Colonic mucosa (tissue), 4 donors: ENCODE measurements at regions not wholly inside any gene's neighbourhood (a gene's known extent, or its start where the extent isn't known, plus 50 kb on each side); places are given as distances from the start of the nearest gene placed in this dataset.
"Not testable (repeated sequence)": the region's sequence is repeated elsewhere in the genome, so short reads cannot be mapped to it uniquely, and the experiment has no call there.

Source experiments
- DNase-seq: peaks from one replicate; pipeline ENCODE4 v3.0.0-alpha.2; 2020
- H3K27ac ChIP-seq: fragments of 200-600 bp; one replicate; pipeline ENCODE4 v1.8.0; 2021
- H3K27me3 ChIP-seq: fragments of 200-600 bp; one replicate; pipeline ENCODE4 v1.8.0; 2021
- H3K36me3 ChIP-seq: fragments of 200-600 bp; one replicate; pipeline ENCODE4 v1.8.0; 2021
- H3K4me1 ChIP-seq: fragments of 200-600 bp; one replicate; pipeline ENCODE4 v1.8.0; 2021; ENCODE audit warnings: mild to moderate bottlenecking
- H3K4me3 ChIP-seq: fragments of 200-600 bp; one replicate; pipeline ENCODE4 v1.8.0; 2021
- H3K9ac ChIP-seq, 2 donors: one replicate each; pipeline ENCODE4 v1.7.0; 2013; ENCODE audit warnings: control low read depth in 2 of 2, low read depth in 2 of 2, low read length in 2 of 2
- H3K9me3 ChIP-seq: fragments of 200-600 bp; one replicate; pipeline ENCODE4 v1.8.0; 2021
- intact Hi-C: fragments of 100-400 bp; cut with DNase I; formaldehyde crosslinking; loops from one replicate; pipeline ENCODE4 v1.14.1; 2022
- TF ChIP-seq, protein P1 (sequence below): fragments of 200-600 bp; IDR thresholded peaks from one replicate; pipeline ENCODE4 v1.8.0; 2022; ENCODE audit warnings: antibody characterized with exemption, mild to moderate bottlenecking
- donor health status: healthy.
- donor health status: DM: no; HTN: no; CAD: no.
- donor health status: DM: no; HTN: no; CAD: no.

DNA sequence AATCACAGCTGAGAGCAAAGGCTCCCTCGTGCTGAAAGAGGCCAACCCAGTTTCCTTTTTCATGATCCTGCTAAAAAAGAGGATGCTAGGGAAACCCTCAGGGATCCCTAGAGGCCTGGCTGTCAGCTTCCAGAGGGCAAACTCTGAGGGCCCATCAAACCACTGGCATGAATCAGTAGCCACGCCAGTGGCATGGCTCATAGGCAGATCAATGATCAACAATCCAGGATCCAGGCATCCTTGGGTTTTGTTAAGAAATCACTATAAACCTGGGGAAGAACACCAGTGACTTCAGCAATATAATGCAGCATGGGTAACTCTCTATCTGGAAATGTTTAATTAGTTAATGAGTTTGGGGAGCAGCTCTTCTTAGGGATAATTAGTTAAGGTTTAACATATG lies 286.5 kb downstream of the C1D start:
- Histone ChIP-seq H3K27ac (no peak overlapping the region), H3K9ac (no peak overlapping the region), H3K4me1 (no peaks in the 10 kb centered on the region), H3K9me3 (no peaks in the 10 kb centered on the region), H3K4me3 (no peak overlapping the region), H3K36me3 (no peaks in the 10 kb centered on the region), H3K27me3 (no peaks in the 10 kb centered on the region)
- DNase-seq: no peak
- TF ChIP-seq, protein P1, sequence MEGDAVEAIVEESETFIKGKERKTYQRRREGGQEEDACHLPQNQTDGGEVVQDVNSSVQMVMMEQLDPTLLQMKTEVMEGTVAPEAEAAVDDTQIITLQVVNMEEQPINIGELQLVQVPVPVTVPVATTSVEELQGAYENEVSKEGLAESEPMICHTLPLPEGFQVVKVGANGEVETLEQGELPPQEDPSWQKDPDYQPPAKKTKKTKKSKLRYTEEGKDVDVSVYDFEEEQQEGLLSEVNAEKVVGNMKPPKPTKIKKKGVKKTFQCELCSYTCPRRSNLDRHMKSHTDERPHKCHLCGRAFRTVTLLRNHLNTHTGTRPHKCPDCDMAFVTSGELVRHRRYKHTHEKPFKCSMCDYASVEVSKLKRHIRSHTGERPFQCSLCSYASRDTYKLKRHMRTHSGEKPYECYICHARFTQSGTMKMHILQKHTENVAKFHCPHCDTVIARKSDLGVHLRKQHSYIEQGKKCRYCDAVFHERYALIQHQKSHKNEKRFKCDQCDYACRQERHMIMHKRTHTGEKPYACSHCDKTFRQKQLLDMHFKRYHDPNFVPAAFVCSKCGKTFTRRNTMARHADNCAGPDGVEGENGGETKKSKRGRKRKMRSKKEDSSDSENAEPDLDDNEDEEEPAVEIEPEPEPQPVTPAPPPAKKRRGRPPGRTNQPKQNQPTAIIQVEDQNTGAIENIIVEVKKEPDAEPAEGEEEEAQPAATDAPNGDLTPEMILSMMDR: no peak
- intact Hi-C loops: no loop called here

DNA sequence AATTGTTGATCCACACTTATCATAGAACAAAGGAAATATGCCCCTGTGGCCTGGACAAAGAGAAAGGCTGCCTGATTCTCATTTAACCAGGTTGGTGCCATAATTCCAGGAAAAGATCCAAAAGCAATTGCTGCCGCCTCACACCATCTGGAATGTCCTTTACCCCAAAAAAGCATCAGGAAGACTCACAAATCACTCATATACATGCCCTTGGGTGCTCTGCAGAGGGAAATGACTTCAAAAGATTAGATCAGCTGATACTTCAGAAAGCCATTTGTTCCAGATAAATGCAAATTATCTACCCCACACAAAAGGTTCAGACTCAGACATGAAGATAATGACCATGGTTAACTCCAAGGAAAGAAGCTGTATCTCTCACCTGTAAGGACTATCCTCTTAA lies 285.8 kb downstream of the C1D start:
- Histone ChIP-seq H3K4me3 (no peak overlapping the region), H3K9me3 (no peaks in the 10 kb centered on the region), H3K4me1 (no peaks in the 10 kb centered on the region), H3K27ac (no peak overlapping the region), H3K36me3 (no peaks in the 10 kb centered on the region), H3K27me3 (no peaks in the 10 kb centered on the region), H3K9ac (no peak overlapping the region)
- no peak for DNase-seq
- intact Hi-C loops: no loop called here
- TF ChIP-seq, protein P1: no peak

DNA sequence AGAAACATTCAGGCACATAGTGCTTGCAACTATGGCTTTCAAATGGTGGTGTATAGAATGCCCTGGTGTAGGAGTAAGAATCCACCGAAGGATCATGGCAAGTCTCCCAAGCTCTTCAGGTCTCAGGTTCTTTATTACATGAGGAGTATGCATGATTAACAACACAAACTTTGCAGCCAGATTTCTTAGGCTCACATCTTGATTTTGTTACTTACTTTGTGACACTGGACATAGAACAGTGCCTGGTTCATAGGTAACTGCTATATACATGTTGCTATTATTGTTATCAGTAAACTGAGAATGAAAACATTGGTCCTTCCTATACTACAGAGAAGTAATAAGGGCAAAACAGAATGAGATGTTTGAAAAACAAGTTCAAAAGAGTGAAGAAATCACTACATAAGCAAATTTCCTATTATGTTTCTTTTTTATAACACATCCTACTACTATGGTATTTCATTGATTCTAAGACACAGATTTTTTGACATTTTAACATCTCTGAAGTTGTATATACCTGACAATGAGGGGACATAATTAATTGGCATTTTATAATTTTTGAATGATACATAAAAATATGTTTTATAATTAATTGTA lies 284.9 kb downstream of the C1D start:
- TF ChIP-seq, protein P1: no peak
- no peak overlapping the region for H3K9ac ChIP-seq

DNA sequence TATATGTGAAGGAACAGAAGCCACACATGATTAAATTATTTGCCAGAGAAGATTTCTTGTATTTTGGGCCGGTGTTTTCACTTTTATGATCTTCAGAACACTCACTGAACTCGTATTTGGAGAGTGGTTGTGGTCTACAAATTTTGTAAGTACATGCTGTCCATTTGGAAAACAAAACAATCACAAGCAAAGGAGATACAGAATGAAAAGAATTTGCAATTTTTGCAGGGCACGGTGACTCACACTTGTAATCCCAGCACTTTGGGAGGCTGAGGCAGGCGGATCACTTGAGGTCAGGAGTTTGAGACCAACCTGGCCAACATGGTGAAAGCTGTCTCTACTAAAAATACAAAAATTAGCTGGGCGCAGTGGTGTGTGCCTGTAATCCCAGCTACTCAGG lies 282.0 kb downstream of the C1D start:
- H3K36me3 ChIP-seq, H3K4me1 ChIP-seq, H3K9ac ChIP-seq, H3K9me3 ChIP-seq, DNase-seq, H3K27ac ChIP-seq, H3K27me3 ChIP-seq, H3K4me3 ChIP-seq, intact Hi-C loops: not testable (repeated sequence)

More for the DNA sequence above, 284.9 kb downstream of the C1D start:
- H3K27me3 ChIP-seq: no peaks in the 10 kb centered on the region
- intact Hi-C loops: no loop called here
- no peak overlapping the region for H3K27ac ChIP-seq
- H3K4me1 ChIP-seq: no peaks in the 10 kb centered on the region
- H3K36me3 ChIP-seq: no peaks in the 10 kb centered on the region
- DNase-seq: no peak
- no peak overlapping the region for H3K4me3 ChIP-seq
- H3K9me3 ChIP-seq: no peaks in the 10 kb centered on the region

DNA sequence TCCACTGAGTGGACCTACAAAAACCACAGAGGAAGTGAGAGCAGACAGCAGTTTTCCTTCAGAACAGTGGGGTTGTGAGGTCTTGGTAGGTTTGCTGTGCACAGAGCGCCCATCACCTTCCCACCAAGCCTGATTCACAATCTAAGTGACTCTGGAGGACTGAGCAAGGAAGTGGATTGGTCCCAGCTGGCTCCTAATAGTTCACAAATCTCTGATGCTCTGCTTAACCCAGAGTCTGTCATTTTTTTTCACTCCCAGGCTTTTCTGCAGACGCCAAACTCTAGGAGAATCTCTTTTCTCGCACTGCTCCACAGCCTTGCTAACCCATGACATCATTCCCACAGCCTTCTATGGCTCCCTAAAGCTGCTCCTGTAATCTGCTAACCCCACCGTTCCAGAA lies 280.4 kb downstream of the C1D start:
- intact Hi-C loops: no loop called here
- TF ChIP-seq, protein P1: no peak
- Histone ChIP-seq H3K27me3 (no peaks in the 10 kb centered on the region), H3K4me3 (no peak overlapping the region), H3K36me3 (no peaks in the 10 kb centered on the region), H3K27ac (no peak overlapping the region), H3K4me1 (no peaks in the 10 kb centered on the region), H3K9me3 (no peaks in the 10 kb centered on the region), H3K9ac (no peak overlapping the region)
- DNase-seq: no peak

DNA sequence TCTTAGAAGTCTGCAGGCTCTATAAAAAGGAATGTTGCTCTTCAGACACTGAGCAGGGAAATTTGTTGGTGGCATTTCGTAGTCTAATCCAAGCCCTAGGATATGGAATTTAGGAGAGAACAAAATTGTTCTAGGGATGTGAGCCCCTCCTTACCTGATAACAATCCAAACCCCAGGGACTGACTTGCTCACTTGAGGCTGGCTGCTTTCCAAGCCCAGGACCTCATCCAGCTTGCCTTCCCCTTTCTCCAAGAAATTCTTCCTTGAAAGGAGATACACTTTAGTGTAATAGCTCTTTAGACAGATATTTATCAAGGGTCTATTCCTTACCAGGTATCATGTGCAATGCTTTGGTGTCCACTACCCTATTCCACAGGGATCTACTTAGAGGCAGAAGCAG lies 279.8 kb downstream of the C1D start:
- Histone ChIP-seq H3K9ac (no peak overlapping the region), H3K27ac (no peak overlapping the region), H3K9me3 (no peaks in the 10 kb centered on the region), H3K4me3 (no peak overlapping the region), H3K4me1 (no peaks in the 10 kb centered on the region), H3K36me3 (no peaks in the 10 kb centered on the region), H3K27me3 (no peaks in the 10 kb centered on the region)
- TF ChIP-seq, protein P1: no peak
- DNase-seq: no peak
- intact Hi-C loops: no loop called here
